ENCODE measurements at regions not wholly inside any gene's neighbourhood (a gene's known extent, or its start where the extent isn't known, plus 50 kb on each side); places are given as distances from the start of the nearest gene placed in this dataset.

GRCh38 chr13:85655040-85655439 is 144.2 kb downstream of the SLITRK6 start:
- H3K79me2 ChIP-seq (replicated peaks; ENCODE audit: insufficient read depth): no peaks in the 10 kb centered on the region
- H3K4me1 Mint-ChIP-seq: no peaks in the 10 kb centered on the region; the same call in 2 of the 3 replicates
- H3K4me1 ChIP-seq (ENCODE audit: insufficient read depth): no peaks in the 10 kb centered on the region
- H3K9me3 Mint-ChIP-seq: no peaks in the 10 kb centered on the region
- H3K36me3 ChIP-seq (ENCODE audit: insufficient read depth): no peaks in the 10 kb centered on the region
- DNase-seq (ENCODE audit: low spot score) (no peak), ATAC-seq (no peak)
- no peaks in the 10 kb centered on the region for H4K20me1 ChIP-seq (replicated peaks; ENCODE audit: insufficient read depth)
- no peaks in the 10 kb centered on the region for H3F3A ChIP-seq (replicated peaks; ENCODE audit: low read depth)
- no peaks in the 10 kb centered on the region for H3K27me3 ChIP-seq (ENCODE audit: insufficient read depth)
- H2AFZ ChIP-seq: no peak overlapping the region
- H3K27me3 Mint-ChIP-seq (ENCODE audit: insufficient read depth, low read depth, poor library complexity): no peaks in the 10 kb centered on the region
- no peak overlapping the region for H3K4me2 ChIP-seq
- no peak overlapping the region for H3K4me3 ChIP-seq
- no peaks in the 10 kb centered on the region for H3K9me2 ChIP-seq (ENCODE audit: insufficient read depth)
- no peak overlapping the region for H3K27ac ChIP-seq (ENCODE audit: low read depth)
- TF ChIP-seq, protein P1, sequence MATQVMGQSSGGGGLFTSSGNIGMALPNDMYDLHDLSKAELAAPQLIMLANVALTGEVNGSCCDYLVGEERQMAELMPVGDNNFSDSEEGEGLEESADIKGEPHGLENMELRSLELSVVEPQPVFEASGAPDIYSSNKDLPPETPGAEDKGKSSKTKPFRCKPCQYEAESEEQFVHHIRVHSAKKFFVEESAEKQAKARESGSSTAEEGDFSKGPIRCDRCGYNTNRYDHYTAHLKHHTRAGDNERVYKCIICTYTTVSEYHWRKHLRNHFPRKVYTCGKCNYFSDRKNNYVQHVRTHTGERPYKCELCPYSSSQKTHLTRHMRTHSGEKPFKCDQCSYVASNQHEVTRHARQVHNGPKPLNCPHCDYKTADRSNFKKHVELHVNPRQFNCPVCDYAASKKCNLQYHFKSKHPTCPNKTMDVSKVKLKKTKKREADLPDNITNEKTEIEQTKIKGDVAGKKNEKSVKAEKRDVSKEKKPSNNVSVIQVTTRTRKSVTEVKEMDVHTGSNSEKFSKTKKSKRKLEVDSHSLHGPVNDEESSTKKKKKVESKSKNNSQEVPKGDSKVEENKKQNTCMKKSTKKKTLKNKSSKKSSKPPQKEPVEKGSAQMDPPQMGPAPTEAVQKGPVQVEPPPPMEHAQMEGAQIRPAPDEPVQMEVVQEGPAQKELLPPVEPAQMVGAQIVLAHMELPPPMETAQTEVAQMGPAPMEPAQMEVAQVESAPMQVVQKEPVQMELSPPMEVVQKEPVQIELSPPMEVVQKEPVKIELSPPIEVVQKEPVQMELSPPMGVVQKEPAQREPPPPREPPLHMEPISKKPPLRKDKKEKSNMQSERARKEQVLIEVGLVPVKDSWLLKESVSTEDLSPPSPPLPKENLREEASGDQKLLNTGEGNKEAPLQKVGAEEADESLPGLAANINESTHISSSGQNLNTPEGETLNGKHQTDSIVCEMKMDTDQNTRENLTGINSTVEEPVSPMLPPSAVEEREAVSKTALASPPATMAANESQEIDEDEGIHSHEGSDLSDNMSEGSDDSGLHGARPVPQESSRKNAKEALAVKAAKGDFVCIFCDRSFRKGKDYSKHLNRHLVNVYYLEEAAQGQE (IDR thresholded peaks at IDR 0.05; ENCODE audit: unreplicated experiment): no peak
- TF ChIP-seq, protein P2, sequence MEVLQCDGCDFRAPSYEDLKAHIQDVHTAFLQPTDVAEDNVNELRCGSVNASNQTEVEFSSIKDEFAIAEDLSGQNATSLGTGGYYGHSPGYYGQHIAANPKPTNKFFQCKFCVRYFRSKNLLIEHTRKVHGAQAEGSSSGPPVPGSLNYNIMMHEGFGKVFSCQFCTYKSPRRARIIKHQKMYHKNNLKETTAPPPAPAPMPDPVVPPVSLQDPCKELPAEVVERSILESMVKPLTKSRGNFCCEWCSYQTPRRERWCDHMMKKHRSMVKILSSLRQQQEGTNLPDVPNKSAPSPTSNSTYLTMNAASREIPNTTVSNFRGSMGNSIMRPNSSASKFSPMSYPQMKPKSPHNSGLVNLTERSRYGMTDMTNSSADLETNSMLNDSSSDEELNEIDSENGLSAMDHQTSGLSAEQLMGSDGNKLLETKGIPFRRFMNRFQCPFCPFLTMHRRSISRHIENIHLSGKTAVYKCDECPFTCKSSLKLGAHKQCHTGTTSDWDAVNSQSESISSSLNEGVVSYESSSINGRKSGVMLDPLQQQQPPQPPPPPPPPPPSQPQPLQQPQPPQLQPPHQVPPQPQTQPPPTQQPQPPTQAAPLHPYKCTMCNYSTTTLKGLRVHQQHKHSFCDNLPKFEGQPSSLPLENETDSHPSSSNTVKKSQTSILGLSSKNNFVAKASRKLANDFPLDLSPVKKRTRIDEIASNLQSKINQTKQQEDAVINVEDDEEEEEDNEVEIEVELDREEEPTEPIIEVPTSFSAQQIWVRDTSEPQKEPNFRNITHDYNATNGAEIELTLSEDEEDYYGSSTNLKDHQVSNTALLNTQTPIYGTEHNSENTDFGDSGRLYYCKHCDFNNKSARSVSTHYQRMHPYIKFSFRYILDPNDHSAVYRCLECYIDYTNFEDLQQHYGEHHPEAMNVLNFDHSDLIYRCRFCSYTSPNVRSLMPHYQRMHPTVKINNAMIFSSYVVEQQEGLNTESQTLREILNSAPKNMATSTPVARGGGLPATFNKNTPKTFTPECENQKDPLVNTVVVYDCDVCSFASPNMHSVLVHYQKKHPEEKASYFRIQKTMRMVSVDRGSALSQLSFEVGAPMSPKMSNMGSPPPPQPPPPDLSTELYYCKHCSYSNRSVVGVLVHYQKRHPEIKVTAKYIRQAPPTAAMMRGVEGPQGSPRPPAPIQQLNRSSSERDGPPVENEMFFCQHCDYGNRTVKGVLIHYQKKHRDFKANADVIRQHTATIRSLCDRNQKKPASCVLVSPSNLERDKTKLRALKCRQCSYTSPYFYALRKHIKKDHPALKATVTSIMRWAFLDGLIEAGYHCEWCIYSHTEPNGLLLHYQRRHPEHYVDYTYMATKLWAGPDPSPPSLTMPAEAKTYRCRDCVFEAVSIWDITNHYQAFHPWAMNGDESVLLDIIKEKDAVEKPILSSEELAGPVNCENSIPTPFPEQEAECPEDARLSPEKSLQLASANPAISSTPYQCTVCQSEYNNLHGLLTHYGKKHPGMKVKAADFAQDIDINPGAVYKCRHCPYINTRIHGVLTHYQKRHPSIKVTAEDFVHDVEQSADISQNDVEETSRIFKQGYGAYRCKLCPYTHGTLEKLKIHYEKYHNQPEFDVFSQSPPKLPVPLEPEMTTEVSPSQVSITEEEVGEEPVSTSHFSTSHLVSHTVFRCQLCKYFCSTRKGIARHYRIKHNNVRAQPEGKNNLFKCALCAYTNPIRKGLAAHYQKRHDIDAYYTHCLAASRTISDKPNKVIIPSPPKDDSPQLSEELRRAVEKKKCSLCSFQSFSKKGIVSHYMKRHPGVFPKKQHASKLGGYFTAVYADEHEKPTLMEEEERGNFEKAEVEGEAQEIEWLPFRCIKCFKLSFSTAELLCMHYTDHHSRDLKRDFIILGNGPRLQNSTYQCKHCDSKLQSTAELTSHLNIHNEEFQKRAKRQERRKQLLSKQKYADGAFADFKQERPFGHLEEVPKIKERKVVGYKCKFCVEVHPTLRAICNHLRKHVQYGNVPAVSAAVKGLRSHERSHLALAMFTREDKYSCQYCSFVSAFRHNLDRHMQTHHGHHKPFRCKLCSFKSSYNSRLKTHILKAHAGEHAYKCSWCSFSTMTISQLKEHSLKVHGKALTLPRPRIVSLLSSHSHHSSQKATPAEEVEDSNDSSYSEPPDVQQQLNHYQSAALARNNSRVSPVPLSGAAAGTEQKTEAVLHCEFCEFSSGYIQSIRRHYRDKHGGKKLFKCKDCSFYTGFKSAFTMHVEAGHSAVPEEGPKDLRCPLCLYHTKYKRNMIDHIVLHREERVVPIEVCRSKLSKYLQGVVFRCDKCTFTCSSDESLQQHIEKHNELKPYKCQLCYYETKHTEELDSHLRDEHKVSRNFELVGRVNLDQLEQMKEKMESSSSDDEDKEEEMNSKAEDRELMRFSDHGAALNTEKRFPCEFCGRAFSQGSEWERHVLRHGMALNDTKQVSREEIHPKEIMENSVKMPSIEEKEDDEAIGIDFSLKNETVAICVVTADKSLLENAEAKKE (CRISPR knock-in tag; IDR thresholded peaks at IDR 0.05): no peak
- peaks cover 1% of the 10 kb centered on the region; the same call in 1 of the 3 replicates for H3K36me3 Mint-ChIP-seq (ENCODE audit: low read depth)
- H3K27ac Mint-ChIP-seq: no peak overlapping the region
- H3K4me3 Mint-ChIP-seq: no peak overlapping the region
